Activated T-helper 1 cell treated with anti-CD3 and anti-CD28 coated beads, Interleukin-12 subunit alpha, Interleukin-12 subunit beta, Interleukin-2, Interleukin-4 antibody, amounts not matched to agents 30 ng/mL and 10 ng/mL and 1 ng/mL, durations not matched to agents 14 hours and 24 hours and 36 hours (primary cell): ENCODE measurements at regions not wholly inside any gene's neighbourhood (a gene's known extent, or its start where the extent isn't known, plus 50 kb on each side); places are given as distances from the start of the nearest gene placed in this dataset.

ENCODE experiments used
- DNase-seq: peaks from one replicate; pipeline ENCODE4 v3.0.0; 2021; ENCODE audit warnings: low spot score
- H3K27ac Mint-ChIP-seq: one replicate; pipeline ENCODE4 v1.8.0; 2021; ENCODE audit warnings: mild to moderate bottlenecking, mixed read lengths
- H3K27me3 Mint-ChIP-seq: one replicate; pipeline ENCODE4 v1.8.0; 2022; ENCODE audit warnings: mild to moderate bottlenecking, moderate library complexity, mixed read lengths; ENCODE audit not compliant: insufficient read depth
- H3K36me3 Mint-ChIP-seq: one replicate; pipeline ENCODE4 v1.8.0; 2021; ENCODE audit warnings: low read depth, mixed read lengths
- H3K4me1 Mint-ChIP-seq: one replicate; pipeline ENCODE4 v1.8.0; 2021; ENCODE audit warnings: low read depth, mixed read lengths
- H3K4me3 Mint-ChIP-seq: one replicate; pipeline ENCODE4 v1.8.0; 2021; ENCODE audit warnings: mild to moderate bottlenecking, moderate library complexity, mixed read lengths
- H3K9me3 Mint-ChIP-seq: one replicate; pipeline ENCODE4 v1.8.0; 2021; ENCODE audit warnings: mixed read lengths
- intact Hi-C: fragments of 100-400 bp; cut with micrococcal nuclease; formaldehyde crosslinking; loops from one replicate; pipeline ENCODE4 v1.15.1; 2024

DNA sequence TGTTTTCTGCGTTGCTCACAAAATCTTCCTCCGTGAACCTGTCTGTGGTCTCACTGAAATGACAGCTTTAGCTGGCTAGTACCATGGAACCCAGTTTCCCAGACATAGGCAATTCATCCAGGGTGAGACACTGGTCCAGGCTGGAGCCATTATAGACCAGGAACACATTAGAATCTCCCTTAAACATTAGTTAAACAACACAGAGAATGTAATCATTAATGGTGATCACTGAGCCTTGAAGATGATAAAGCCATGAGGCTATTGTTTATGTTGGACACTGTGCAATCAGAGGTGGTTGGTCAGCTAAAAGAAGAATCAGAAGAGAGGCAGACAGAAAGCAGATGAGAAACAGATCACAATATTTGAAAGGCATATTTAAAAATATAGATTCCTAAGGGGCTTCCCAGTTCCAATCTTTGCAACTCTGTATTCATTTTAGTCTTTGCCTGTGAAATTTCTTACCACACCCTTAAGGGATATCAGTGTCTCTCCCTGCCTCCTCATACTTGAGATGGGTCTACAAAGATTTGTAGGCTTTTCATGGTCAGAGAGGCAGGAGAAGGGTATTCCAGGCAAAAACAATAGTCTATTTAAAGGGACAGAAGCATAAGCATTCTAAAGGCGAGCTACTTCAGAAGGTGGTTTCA is 317.9 kb downstream of the MAP2K6 start:
- peaks cover 12% of the 10 kb centered on the region for H3K4me1 Mint-ChIP-seq
- no peak overlapping the region for H3K27ac Mint-ChIP-seq
- no peak for DNase-seq
- peaks cover 6% of the 10 kb centered on the region for H3K36me3 Mint-ChIP-seq
- intact Hi-C loops: no loop called here
- peaks cover 7% of the 10 kb centered on the region for H3K9me3 Mint-ChIP-seq
- no peaks in the 10 kb centered on the region for H3K27me3 Mint-ChIP-seq
- H3K4me3 Mint-ChIP-seq: no peak overlapping the region

DNA sequence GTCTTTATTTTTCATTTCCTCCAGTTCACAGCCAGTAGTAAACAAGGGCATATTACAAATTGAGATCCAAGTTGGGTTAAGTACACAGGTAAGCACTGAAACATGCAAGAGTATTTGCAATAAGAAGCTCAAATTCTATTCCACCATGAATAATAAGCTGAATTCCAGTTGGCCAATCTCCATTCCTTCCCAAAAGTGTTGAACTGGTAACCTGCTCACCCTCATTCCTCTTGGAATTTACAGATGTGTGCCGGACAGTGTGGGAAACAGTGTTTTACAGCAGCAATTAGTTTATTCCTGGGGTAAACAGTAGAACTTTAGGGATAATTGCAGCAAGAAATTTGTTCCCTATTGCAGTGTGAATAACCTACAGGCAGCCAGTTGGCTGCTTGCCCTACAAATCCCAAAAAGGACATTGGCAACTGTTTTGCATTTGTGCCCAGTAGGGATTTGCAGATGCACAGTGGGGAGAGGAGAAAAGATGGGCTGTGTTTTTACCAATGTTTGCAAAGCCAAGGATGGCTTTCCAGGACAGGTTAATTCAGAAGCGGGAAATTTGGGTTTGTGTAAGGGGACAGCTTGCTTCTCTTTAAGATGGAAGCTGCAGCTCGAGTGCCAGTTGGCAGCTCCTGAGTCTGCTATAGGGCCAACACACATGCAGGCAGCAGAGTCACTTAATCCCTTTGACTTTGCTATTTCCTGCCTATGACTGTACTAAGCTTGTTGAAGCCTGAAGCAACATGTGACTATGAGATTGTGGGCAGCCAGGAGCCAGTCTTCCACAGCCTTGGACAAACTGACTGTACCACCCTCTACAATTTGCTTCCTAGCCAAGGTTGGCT is 318.9 kb downstream of the MAP2K6 start:
- intact Hi-C loops: no loop called here
- H3K9me3 Mint-ChIP-seq: peaks cover 16% of the 10 kb centered on the region
- no peak overlapping the region for H3K4me3 Mint-ChIP-seq
- DNase-seq: no peak
- H3K27me3 Mint-ChIP-seq: no peaks in the 10 kb centered on the region
- H3K27ac Mint-ChIP-seq: no peak overlapping the region
- H3K4me1 Mint-ChIP-seq: peaks cover 22% of the 10 kb centered on the region
- H3K36me3 Mint-ChIP-seq: peaks cover 9% of the 10 kb centered on the region

DNA sequence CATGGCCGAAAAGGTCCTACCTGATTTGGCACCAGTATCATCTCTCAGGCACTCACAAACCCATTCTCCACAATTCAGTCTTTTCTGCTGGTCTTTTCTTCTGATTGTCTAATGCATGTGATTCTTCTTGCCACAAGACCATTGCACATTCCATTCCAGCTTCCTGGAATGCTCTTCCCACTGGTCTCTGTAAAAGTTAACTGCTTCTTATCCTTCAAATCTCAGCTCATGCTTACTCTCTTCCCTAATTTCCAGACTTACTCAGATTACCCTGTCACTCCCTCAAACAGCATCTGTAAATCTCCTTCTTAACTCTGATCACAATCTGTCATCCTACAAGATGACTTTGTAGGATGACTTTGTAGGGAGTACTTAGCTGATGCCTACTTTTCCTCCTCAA is 320.2 kb downstream of the MAP2K6 start:
- no peak overlapping the region for H3K4me3 Mint-ChIP-seq
- H3K27ac Mint-ChIP-seq: no peak overlapping the region
- no peaks in the 10 kb centered on the region for H3K27me3 Mint-ChIP-seq
- no peak for DNase-seq
- H3K36me3 Mint-ChIP-seq: peaks cover 9% of the 10 kb centered on the region
- H3K9me3 Mint-ChIP-seq: peaks cover 24% of the 10 kb centered on the region
- H3K4me1 Mint-ChIP-seq: peaks cover 35% of the 10 kb centered on the region
- intact Hi-C loops: no loop called here

DNA sequence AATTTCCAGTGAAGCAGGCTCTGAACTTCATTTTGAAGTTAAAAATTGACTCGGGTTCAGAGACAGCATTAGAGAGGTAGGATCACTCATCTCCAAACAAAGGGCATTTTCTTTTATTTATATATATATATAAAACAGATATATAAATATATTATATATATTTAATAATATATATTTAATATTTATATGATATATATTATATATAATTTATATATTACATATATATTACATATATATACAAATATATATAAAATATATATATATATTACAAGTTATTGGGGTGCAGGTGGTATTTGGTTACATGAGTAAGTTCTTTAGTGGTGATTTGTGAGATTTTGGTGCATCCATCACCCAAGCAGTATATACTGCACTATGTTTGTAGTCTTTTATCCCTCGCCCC is 320.8 kb downstream of the MAP2K6 start:
- no peaks in the 10 kb centered on the region for H3K27me3 Mint-ChIP-seq
- no peak overlapping the region for H3K27ac Mint-ChIP-seq
- peaks cover 9% of the 10 kb centered on the region for H3K36me3 Mint-ChIP-seq
- intact Hi-C loops: no loop called here
- peaks cover 28% of the 10 kb centered on the region for H3K9me3 Mint-ChIP-seq
- peaks cover 30% of the 10 kb centered on the region for H3K4me1 Mint-ChIP-seq
- no peak for DNase-seq
- H3K4me3 Mint-ChIP-seq: no peak overlapping the region

DNA sequence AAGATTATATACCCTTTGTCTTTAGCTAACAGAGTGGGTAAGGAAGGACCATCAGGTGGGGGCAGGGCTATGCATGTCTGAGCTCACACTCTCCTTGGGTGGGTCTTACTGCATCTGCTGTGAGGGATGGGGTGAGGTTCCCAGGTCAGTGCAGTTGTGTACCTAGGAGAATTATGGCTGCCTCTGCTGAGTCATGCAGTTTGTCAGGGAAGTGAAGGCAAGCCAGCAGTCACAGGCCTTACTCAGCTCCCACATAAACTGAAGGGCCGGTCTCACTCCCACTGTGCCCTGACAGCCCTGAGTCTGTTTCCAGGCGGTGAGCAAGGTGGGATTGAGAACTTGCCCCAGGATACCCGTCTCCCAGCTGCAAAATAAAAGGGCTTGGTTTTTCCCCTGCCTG is 328.6 kb downstream of the MAP2K6 start:
- H3K27ac Mint-ChIP-seq: no peak overlapping the region
- H3K36me3 Mint-ChIP-seq: peaks cover under 1% of the 10 kb centered on the region
- H3K4me3 Mint-ChIP-seq: no peak overlapping the region
- no peak for DNase-seq
- H3K27me3 Mint-ChIP-seq: no peaks in the 10 kb centered on the region
- intact Hi-C loops: no loop called here
- peaks cover 16% of the 10 kb centered on the region for H3K4me1 Mint-ChIP-seq
- peaks cover 29% of the 10 kb centered on the region for H3K9me3 Mint-ChIP-seq

DNA sequence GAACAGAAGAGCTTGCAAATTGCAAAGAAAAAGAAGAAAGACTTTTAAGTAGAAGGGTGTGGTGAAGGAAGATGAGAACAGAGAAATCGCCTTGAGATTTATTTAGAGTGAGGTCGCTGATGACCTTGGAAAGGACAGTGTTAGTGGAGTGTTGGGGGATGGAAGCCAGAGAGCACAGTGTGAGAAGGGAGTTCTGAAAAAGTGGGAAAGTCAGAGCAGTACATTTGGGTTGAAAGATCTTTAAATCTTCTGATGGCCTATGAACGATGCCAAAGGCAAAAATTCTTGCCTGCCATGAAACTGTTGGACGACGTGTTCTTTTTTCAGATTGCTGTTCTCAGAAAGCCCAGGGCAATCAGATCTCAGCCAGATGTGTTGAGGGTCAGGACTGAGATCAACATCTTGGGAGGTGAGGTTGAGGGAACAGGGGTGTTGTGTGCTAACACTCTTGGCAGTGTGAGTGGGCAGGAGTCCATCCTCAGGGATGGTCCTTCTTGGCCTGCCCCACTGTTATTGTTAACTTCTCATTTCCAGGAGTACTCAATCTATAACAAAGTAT is 330.1 kb downstream of the MAP2K6 start:
- H3K27ac Mint-ChIP-seq: no peak overlapping the region
- intact Hi-C loops: no loop called here
- no peaks in the 10 kb centered on the region for H3K36me3 Mint-ChIP-seq
- H3K9me3 Mint-ChIP-seq: peaks cover 21% of the 10 kb centered on the region
- no peak for DNase-seq
- H3K4me3 Mint-ChIP-seq: no peak overlapping the region
- H3K27me3 Mint-ChIP-seq: no peaks in the 10 kb centered on the region
- peaks cover under 1% of the 10 kb centered on the region for H3K4me1 Mint-ChIP-seq

DNA sequence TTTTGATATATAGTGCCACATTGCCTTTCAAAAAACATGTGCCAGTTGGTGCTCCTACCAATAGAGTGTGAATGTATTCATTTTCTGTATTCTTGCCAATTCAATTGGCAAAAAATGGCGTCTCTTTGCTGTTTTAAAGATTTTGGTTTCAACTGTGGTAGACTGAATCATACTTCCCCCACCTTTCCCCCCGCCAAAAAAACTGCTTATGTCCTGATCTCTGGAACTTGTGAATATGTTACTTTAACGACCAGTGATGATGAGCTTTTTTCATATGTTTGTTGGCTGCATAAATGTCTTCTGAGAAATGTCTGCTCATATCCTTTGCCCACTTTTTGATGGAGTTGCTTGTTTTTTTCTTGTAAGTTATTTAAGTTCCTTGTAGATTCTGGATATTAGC is 325.1 kb upstream of the KCNJ16 start:
- Mint-ChIP-seq H3K4me3 (no peak overlapping the region), H3K9me3 (peaks cover 22% of the 10 kb centered on the region), H3K4me1 (no peaks in the 10 kb centered on the region), H3K36me3 (no peaks in the 10 kb centered on the region), H3K27ac (no peak overlapping the region), H3K27me3 (peaks cover 3% of the 10 kb centered on the region)
- DNase-seq: no peak
- intact Hi-C loops: no loop called here

DNA sequence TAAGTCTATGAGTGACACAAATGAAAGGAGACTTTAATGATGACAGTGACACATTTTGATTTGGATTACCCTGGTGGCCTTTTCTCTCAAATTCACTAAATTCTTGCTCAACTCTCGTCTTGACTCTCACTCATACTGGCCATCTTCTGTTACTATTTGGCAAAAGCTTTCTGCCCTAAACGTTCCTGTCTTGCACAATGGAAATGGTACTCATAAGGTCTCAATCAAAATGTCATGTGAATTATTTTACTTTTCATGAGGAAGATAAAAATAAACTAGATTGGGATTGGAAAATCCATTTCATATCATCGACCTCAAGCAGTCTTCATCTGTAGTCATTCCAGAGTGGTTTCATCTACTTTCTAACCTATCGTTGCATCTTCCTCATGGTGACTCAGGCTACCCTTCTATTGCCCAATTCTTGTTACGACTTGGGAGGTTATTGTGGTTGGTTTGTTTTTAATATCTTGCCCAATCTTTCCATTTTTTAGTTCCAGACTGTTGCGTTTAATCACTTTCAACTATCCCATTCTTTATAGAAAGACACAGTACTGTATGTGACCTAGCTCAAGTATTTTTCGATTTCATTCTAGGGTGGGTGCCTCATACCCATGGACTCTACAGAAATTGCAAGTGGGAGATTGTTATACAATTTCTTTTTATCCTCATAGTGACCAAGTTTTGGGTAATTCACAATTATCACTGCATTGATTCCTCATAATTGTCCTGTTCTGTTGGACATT is 317.2 kb upstream of the KCNJ16 start:
- peaks cover 21% of the 10 kb centered on the region for H3K9me3 Mint-ChIP-seq
- H3K27me3 Mint-ChIP-seq: peaks cover under 1% of the 10 kb centered on the region
- no peak overlapping the region for H3K4me3 Mint-ChIP-seq
- DNase-seq: no peak
- H3K4me1 Mint-ChIP-seq: peaks cover 19% of the 10 kb centered on the region
- H3K27ac Mint-ChIP-seq: no peak overlapping the region
- no peaks in the 10 kb centered on the region for H3K36me3 Mint-ChIP-seq
- intact Hi-C loops: no loop called here

DNA sequence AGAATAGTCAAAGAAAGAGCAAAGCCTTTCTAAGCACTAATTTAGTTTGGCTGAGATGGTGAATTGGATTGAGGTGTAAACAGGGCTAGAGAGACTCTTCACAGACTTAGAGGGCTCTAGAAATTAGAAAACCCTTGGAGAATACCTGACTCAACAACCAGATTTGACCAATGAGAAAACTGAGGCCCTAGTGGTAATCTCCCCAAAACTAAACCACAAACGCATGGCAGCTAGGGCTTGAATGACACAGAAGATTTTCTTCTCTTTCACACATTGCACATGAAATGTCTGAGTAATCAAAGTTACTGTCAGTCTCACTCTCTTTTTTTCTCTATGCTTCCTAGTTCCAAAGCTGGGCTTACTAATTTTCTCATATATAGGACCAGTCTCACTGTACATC is 314.5 kb upstream of the KCNJ16 start:
- intact Hi-C loops: no loop called here
- Mint-ChIP-seq H3K27me3 (peaks cover 2% of the 10 kb centered on the region), H3K4me3 (no peak overlapping the region), H3K9me3 (peaks cover 23% of the 10 kb centered on the region), H3K27ac (no peak overlapping the region), H3K36me3 (no peaks in the 10 kb centered on the region), H3K4me1 (peaks cover 19% of the 10 kb centered on the region)
- no peak for DNase-seq

DNA sequence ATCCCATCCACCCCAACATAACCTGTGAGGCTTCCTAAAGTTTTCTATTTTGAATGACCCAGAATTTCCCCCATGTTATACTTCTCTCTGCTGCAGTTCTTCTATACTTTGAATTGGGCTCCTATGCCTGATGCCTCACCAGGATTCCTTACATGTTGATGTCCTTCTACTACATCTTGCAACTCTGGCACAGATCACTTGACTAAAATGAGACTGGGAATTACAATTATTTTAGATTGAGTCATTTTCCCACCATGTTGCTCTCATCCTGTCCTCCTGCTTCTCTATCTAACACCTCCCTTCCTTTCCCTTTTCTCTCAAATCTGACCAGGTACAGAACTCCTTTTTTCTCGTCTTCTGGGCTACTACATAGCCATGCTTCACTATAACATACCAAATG is 314.0 kb upstream of the KCNJ16 start:
- DNase-seq: no peak
- intact Hi-C loops: no loop called here
- H3K27me3 Mint-ChIP-seq: peaks cover 2% of the 10 kb centered on the region

DNA sequence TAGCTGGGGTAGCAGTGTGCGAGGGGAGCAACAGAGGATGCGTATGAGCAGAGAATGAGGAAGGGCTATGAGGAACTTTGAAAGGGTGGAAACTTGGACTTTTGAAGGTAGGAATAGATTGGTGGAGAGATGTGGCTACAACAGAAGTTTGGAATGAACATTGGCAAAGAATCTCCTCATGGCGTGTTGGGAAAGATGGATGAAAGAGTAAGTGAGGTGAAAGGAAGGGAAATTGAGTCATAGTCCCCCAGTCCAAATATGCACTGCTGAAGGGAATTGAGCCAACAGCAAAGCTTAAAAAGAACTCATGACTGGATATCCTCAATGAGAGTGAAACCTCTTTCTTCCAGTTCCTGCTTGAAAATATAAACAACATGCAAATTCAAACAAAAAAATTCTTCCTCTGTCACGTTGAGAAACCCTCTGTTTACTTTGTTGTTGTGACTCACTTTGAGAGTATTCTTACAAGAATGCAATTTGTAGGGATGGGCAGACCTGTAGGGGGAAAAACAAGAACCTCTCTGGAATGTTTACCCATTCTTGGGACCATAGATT is 313.2 kb upstream of the KCNJ16 start:
- Mint-ChIP-seq H3K36me3 (no peaks in the 10 kb centered on the region), H3K4me3 (no peak overlapping the region), H3K9me3 (peaks cover 23% of the 10 kb centered on the region), H3K27ac (no peak overlapping the region), H3K4me1 (peaks cover 19% of the 10 kb centered on the region), H3K27me3 (peaks cover 2% of the 10 kb centered on the region)
- intact Hi-C loops: no loop called here
- DNase-seq: no peak

More for the DNA sequence above, 314.0 kb upstream of the KCNJ16 start:
- Mint-ChIP-seq H3K36me3 (no peaks in the 10 kb centered on the region), H3K4me1 (peaks cover 19% of the 10 kb centered on the region), H3K9me3 (peaks cover 23% of the 10 kb centered on the region), H3K4me3 (no peak overlapping the region), H3K27ac (no peak overlapping the region)

DNA sequence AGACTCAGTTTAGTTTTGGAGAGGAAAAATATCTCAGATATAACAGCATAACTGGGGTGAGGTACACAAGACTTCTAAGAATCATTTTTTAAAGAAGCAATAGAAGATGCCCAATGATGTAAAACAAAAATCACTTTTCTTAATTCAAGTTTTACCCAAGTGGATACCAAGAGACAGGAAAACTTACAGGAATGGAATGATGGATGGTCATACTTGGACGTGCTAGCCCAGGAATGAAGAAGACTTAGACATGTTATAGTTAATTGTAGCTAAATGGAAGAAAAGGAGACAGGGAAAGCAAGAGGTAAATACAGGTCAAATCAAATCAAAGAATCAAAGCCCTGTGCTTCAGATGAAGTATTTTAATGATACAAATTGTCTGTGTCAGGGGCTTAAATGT is 312.7 kb upstream of the KCNJ16 start:
- Mint-ChIP-seq H3K27me3 (peaks cover 2% of the 10 kb centered on the region), H3K27ac (no peak overlapping the region), H3K4me1 (peaks cover 19% of the 10 kb centered on the region), H3K9me3 (peaks cover 23% of the 10 kb centered on the region), H3K4me3 (no peak overlapping the region), H3K36me3 (no peaks in the 10 kb centered on the region)
- intact Hi-C loops: no loop called here
- DNase-seq: no peak
